Skeletal muscle tissue (tissue), 3 donors: ENCODE measurements at regions not wholly inside any gene's neighbourhood (a gene's known extent, or its start where the extent isn't known, plus 50 kb on each side); places are given as distances from the start of the nearest gene placed in this dataset.

ENCODE experiments used
- H3K27ac ChIP-seq: one replicate; pipeline ENCODE4 v1.7.0; 2013; ENCODE audit warnings: mild to moderate bottlenecking, low read depth, low read length, inconsistent platforms
- H3K27me3 ChIP-seq, 3 donors: one replicate each; pipeline ENCODE4 v1.7.0; 2013; ENCODE audit warnings: low read length in 3 of 3; ENCODE audit not compliant: control insufficient read depth in 3 of 3, insufficient read depth in 3 of 3
- H3K36me3 ChIP-seq, 3 donors: one replicate each; pipeline ENCODE4 v1.7.0; 2013; ENCODE audit warnings: low read length in 3 of 3; ENCODE audit not compliant: control insufficient read depth in 3 of 3, insufficient read depth in 3 of 3
- H3K4me1 ChIP-seq, 3 donors: one replicate each; pipeline ENCODE4 v1.7.0; 2013; ENCODE audit warnings: low read length in 3 of 3, mild to moderate bottlenecking in 3 of 3; ENCODE audit not compliant: control insufficient read depth in 3 of 3, insufficient read depth in 3 of 3
- H3K4me3 ChIP-seq, 3 donors: one replicate each; pipeline ENCODE4 v1.7.0; 2013; ENCODE audit warnings: low read length in 3 of 3
- H3K9ac ChIP-seq, 3 donors: one replicate each; pipeline ENCODE4 v1.7.0; 2013; ENCODE audit warnings: low read length in 3 of 3, mild to moderate bottlenecking in 3 of 3, moderate library complexity in 2 of 3, low read depth in 1 of 3
- H3K9me3 ChIP-seq, 3 donors: one replicate each; pipeline ENCODE4 v1.7.0; 2013; ENCODE audit warnings: low read length in 3 of 3; ENCODE audit not compliant: control insufficient read depth in 3 of 3
- donor health status: Osteomylitis.

- H3K36me3 ChIP-seq = no peaks in the 10 kb centered on the region
- H3K4me1 ChIP-seq = peaks cover 0 to 4% (median 0%) of the 10 kb centered on the region in 3 donors
- H3K9ac ChIP-seq = no peak overlapping the region
- no peak overlapping the region for H3K27ac ChIP-seq
- H3K9me3 ChIP-seq = no peaks in the 10 kb centered on the region
- no peaks in the 10 kb centered on the region for H3K27me3 ChIP-seq
- H3K4me3 ChIP-seq = no peak overlapping the region
These were observed 240.3 kb downstream of the HHIPL2 start for GRCh38 chr1:222307621-222308020.

GRCh38 chr1:222306512-222306911 lies 241.4 kb downstream of the HHIPL2 start:
- Histone ChIP-seq H3K9ac (no peak overlapping the region), H3K4me1 (peaks cover 0 to 4% (median 0%) of the 10 kb centered on the region in 3 donors), H3K27me3 (no peaks in the 10 kb centered on the region), H3K4me3 (no peak overlapping the region), H3K9me3 (no peaks in the 10 kb centered on the region), H3K27ac (no peak overlapping the region), H3K36me3 (no peaks in the 10 kb centered on the region)

- Histone ChIP-seq H3K9ac (no peak overlapping the region), H3K4me3 (no peak overlapping the region), H3K27ac (no peak overlapping the region), H3K36me3 (no peaks in the 10 kb centered on the region), H3K27me3 (no peaks in the 10 kb centered on the region), H3K9me3 (no peaks in the 10 kb centered on the region), H3K4me1 (peaks cover 0 to 4% (median 0%) of the 10 kb centered on the region in 3 donors)
These were observed 241.9 kb downstream of the HHIPL2 start for GRCh38 chr1:222306011-222306410.

- no peaks in the 10 kb centered on the region for H3K9me3 ChIP-seq
- H3K4me3 ChIP-seq = no peak overlapping the region
- H3K4me1 ChIP-seq = no peaks in the 10 kb centered on the region
- no peaks in the 10 kb centered on the region for H3K36me3 ChIP-seq
- no peaks in the 10 kb centered on the region for H3K27me3 ChIP-seq
- H3K27ac ChIP-seq = no peak overlapping the region
- no peak overlapping the region for H3K9ac ChIP-seq
These were observed 246.3 kb downstream of the HHIPL2 start for GRCh38 chr1:222301652-222302051.

DNA sequence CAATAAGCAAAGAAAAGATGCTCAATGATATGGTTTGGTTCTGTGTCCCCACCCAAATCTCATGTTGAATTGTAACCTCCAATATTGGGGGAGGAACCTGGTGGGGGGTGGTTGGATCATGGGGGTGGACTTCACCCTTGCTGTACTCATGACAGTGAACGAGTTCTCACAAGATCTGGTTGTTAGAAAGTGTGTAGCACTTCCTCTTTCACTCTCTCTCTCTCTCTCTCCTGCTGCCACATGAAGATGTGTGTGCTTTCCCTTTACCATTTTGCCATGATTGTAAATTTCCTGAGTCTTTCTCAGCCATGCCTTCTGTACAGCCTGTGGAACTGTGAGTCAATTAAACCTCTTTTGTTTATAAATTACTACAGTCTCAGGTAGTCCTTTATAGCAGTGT lies 248.4 kb downstream of the HHIPL2 start:
- H3K9ac ChIP-seq = no peak overlapping the region
- H3K4me3 ChIP-seq = no peak overlapping the region
- no peaks in the 10 kb centered on the region for H3K36me3 ChIP-seq
- H3K4me1 ChIP-seq = no peaks in the 10 kb centered on the region
- no peaks in the 10 kb centered on the region for H3K27me3 ChIP-seq
- no peak overlapping the region for H3K27ac ChIP-seq
- no peaks in the 10 kb centered on the region for H3K9me3 ChIP-seq

DNA sequence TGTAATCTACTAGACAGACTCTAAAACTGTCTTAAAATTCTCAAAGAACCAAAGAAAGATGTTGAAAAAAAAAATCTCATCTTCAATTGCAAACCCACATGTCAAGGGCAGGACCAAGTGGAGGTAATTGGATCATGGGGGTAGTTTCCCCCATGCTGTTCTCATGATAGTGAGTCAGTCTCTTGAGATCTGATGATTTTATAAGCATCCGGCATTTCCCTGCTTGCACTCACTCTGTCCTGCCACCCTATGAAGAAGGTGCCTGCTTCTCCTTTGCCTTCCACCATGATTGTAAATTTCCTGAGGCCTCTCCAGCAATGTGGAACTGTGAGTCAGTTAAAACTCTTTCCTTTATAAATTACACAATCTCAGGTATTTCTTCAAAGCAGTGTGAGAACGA lies 257.0 kb downstream of the HHIPL2 start:
- H3K27ac ChIP-seq = no peak overlapping the region
- no peak overlapping the region for H3K4me3 ChIP-seq
- peaks cover 0 to 4% (median 0%) of the 10 kb centered on the region in 3 donors for H3K4me1 ChIP-seq
- peaks cover 0 to 3% (median 0%) of the 10 kb centered on the region in 3 donors for H3K9me3 ChIP-seq
- no peaks in the 10 kb centered on the region for H3K36me3 ChIP-seq
- H3K27me3 ChIP-seq = no peaks in the 10 kb centered on the region
- H3K9ac ChIP-seq = no peak overlapping the region

GRCh38 chr1:222288053-222288452 lies 259.9 kb downstream of the HHIPL2 start:
- Histone ChIP-seq H3K4me1 (peaks cover 0 to 4% (median 4%) of the 10 kb centered on the region in 3 donors), H3K9me3 (no peaks in the 10 kb centered on the region), H3K9ac (no peak overlapping the region), H3K27me3 (no peaks in the 10 kb centered on the region), H3K36me3 (no peaks in the 10 kb centered on the region), H3K4me3 (no peak overlapping the region), H3K27ac (no peak overlapping the region)

DNA sequence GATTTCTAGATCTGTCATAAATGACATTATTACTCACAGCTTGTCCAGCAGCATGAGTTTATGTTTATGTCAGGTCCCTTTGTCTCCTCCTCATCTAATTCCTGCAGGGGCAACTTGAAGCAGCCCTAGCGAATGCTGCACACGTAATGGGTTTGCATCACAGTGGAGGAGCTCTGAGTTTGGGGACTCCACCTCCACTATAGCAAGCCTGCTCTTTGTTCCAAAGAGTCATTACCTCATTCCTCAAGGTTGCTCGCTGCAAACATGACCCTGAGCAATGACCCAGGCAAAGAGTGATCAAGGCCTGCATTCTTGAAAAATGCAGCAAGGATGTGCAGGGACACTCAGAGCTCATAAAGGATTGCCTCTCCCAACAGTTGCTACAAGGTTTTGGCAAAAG lies 261.9 kb downstream of the HHIPL2 start:
- no peak overlapping the region for H3K4me3 ChIP-seq
- no peak overlapping the region for H3K9ac ChIP-seq
- peaks cover 0 to 4% (median 4%) of the 10 kb centered on the region in 3 donors for H3K4me1 ChIP-seq
- no peaks in the 10 kb centered on the region for H3K9me3 ChIP-seq
- no peak overlapping the region for H3K27ac ChIP-seq
- H3K27me3 ChIP-seq = no peaks in the 10 kb centered on the region
- no peaks in the 10 kb centered on the region for H3K36me3 ChIP-seq

DNA sequence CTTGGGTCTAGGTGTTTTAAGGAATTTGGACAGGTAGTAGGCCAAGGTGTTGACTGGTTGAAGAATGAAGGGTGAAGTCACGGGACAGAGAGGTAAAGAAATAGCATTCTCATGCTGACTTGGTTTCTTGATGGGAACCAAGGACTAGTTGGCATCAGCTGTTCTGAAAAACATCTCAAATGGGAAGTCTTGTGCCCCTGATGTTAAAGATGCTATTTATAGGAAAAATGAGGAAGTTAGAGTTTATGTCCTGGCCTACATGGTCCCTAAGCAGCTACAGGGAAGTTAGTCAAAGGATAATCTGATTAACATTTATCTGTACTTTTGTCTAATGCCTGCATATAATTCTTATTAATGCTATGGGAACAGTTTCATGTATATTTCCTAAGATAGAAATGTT lies 262.4 kb downstream of the HHIPL2 start:
- Histone ChIP-seq H3K36me3 (no peaks in the 10 kb centered on the region), H3K4me1 (peaks cover 0 to 4% (median 4%) of the 10 kb centered on the region in 3 donors), H3K9ac (no peak overlapping the region), H3K27ac (no peak overlapping the region), H3K4me3 (no peak overlapping the region), H3K9me3 (no peaks in the 10 kb centered on the region), H3K27me3 (no peaks in the 10 kb centered on the region)

DNA sequence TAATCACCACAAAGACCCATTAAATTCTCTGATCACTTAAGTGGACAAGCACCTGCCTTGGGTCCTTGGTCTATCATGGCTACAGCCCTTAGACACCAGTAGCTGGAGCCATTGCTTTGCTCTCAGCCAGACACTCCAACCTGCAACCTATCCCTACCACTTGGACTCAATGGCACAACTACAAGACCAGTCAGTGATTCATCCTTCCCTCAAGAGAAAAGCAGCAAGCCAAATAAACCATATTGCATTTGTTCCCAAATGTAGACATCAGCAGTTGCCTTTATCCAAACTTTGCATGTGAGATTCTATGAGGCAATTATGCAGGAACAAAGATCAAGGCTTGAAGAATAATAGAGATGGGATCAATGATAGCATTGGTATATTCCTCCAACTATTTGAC lies 263.4 kb downstream of the HHIPL2 start:
- Histone ChIP-seq H3K4me1 (peaks cover 0 to 4% (median 4%) of the 10 kb centered on the region in 3 donors), H3K9me3 (peaks cover 0 to 2% (median 0%) of the 10 kb centered on the region in 3 donors), H3K9ac (no peak overlapping the region), H3K36me3 (no peaks in the 10 kb centered on the region), H3K27me3 (no peaks in the 10 kb centered on the region), H3K4me3 (no peak overlapping the region), H3K27ac (no peak overlapping the region)
